Spleen (tissue), 11 donors: ENCODE measurements at regions not wholly inside any gene's neighbourhood (a gene's known extent, or its start where the extent isn't known, plus 50 kb on each side); places are given as distances from the start of the nearest gene placed in this dataset.

Source experiments
- DNase-seq: peaks from one replicate; pipeline ENCODE4 v3.0.0-alpha.2; 2020
- H3K27ac ChIP-seq, 8 donors: fragments of 200-600 bp; sonication (generic) in 7 of 8; 1 replicate in 4 of 8; 2 replicates in 4 of 8; pipeline versions ENCODE4 v1.5.0 to v1.8.0; 2016 to 2021; ENCODE audit warnings: inconsistent platforms in 4 of 8, mild to moderate bottlenecking in 4 of 8, moderate library complexity in 1 of 8
- H3K27me3 ChIP-seq, 7 donors: fragments of 200-600 bp; sonication (generic) in 6 of 7; replicated peaks in 1 of 7; 1 replicate in 4 of 7; 2 replicates in 3 of 7; pipeline versions ENCODE4 v1.5.0 to v1.8.0; 2016 to 2021; ENCODE audit warnings: inconsistent platforms in 3 of 7, mild to moderate bottlenecking in 1 of 7
- H3K36me3 ChIP-seq, 6 donors: fragments of 200-600 bp; sonication (generic) in 5 of 6; 1 replicate in 4 of 6; 2 replicates in 2 of 6; pipeline versions ENCODE4 v1.5.0 to v1.8.0; 2016 to 2021; ENCODE audit warnings: inconsistent platforms in 2 of 6
- H3K4me1 ChIP-seq, 6 donors: fragments of 200-600 bp; sonication (generic) in 5 of 6; 1 replicate in 3 of 6; 2 replicates in 3 of 6; pipeline versions ENCODE4 v1.5.0 to v1.8.0; 2016 to 2021; ENCODE audit warnings: inconsistent platforms in 3 of 6
- H3K4me3 ChIP-seq, 8 donors: fragments of 200-600 bp; sonication (generic) in 7 of 8; 1 replicate in 4 of 8; 2 replicates in 4 of 8; pipeline versions ENCODE4 v1.5.0 to v1.8.0; 2016 to 2021; ENCODE audit warnings: inconsistent platforms in 4 of 8, mild to moderate bottlenecking in 4 of 8, moderate library complexity in 2 of 8
- H3K9me3 ChIP-seq, 8 donors: fragments of 200-600 bp; sonication (generic) in 7 of 8; 1 replicate in 4 of 8; 2 replicates in 4 of 8; pipeline versions ENCODE4 v1.5.0 to v1.8.0; 2016 to 2021; ENCODE audit warnings: inconsistent platforms in 4 of 8
- CTCF ChIP-seq, 11 experiments: fragments of 200-600 bp in 7 of 11; fragments of 450-650 bp in 4 of 11; sonication (generic) in 4 of 11; IDR thresholded peaks in 8 of 11; conservative IDR thresholded peaks in 3 of 11; 1 replicate in 7 of 11; 2 replicates in 4 of 11; pipeline versions ENCODE4 v1.4.0 to v1.8.0; 2016 to 2021; ENCODE audit warnings: antibody characterized with exemption in 11 of 11, inconsistent platforms in 4 of 11, mild to moderate bottlenecking in 1 of 11
- POLR2A ChIP-seq, 3 donors: fragments of 450-650 bp; IDR thresholded peaks; one replicate each; pipeline ENCODE4 v1.5.1; 2017; ENCODE audit warnings: antibody characterized with exemption in 3 of 3, mild to moderate bottlenecking in 1 of 3
- POLR2AphosphoS5 ChIP-seq, 3 donors: sonication (generic); formaldehyde crosslinking; IDR thresholded peaks; one replicate each; pipeline ENCODE4 v1.5.1; 2017; ENCODE audit warnings: antibody characterized with exemption in 3 of 3
- WGBS, 5 donors: extraction: QIAGEN DNeasy Blood & Tissue Kit in 3 of 5; methylation state at CpG; one replicate each; pipeline versions ENCODE4 v1.1.5 to v1.1.7; 2013 to 2018; 5-methylcytosine and 5-hydroxymethylcytosine counted together
- intact Hi-C: fragments of 100-400 bp; cut with DNase I; formaldehyde crosslinking; loops from one replicate; pipeline ENCODE4 v1.15.0; 2023; ENCODE audit warnings: low total_unique reads
- donor health status: healthy with polysubstance abuse.
- donor health status: DM: no; HTN: no; CAD: no; lungs with moderate emphysema.
- donor health status: DM: no; HTN: no; CAD: no.
- donor health status: Bipolar disorder and iron deficiency.
- donor health status: healthy.
- donor health status: DM: no; HTN: no; CAD: no.
- donor health status: DM: yes; HTN: yes; CAD: no.

GRCh38 chr18:26652501-26652900 lies 104.1 kb upstream of the KCTD1 start:
- no peaks in the 10 kb centered on the region for H3K36me3 ChIP-seq
- no peak for TF ChIP-seq POLR2AphosphoS5 (IDR thresholded peaks at IDR 0.05)
- TF ChIP-seq CTCF (IDR thresholded peaks at IDR 0.05 in 8 of 11, conservative IDR thresholded peaks at IDR 0.05 in 3 of 11): no peak
- no peak for TF ChIP-seq POLR2A (IDR thresholded peaks at IDR 0.05)
- peaks cover 0 to 64% (median 18%) of the 10 kb centered on the region in 7 donors for H3K27me3 ChIP-seq
- H3K4me3 ChIP-seq: no peak overlapping the region
- H3K27ac ChIP-seq: no peak overlapping the region
- WGBS, 5 donors: 91 to 98% (median 94%) methylated on average over 6 of the region's 6 CpGs
- H3K9me3 ChIP-seq: no peaks in the 10 kb centered on the region
- DNase-seq: no peak
- intact Hi-C loops: loop anchor here (10.0 kb wide), 1 partner anchor 112 kb away; no protein-coding TSS in a partner anchor
- H3K4me1 ChIP-seq: peaks cover 0 to 36% (median 26%) of the 10 kb centered on the region in 6 donors

GRCh38 chr18:26650310-26651268 lies 102.2 kb upstream of the KCTD1 start:
- intact Hi-C loops: loop anchor here (10.0 kb wide), 1 partner anchor 114 kb away; no protein-coding TSS in a partner anchor
- no peaks in the 10 kb centered on the region for H3K9me3 ChIP-seq
- TF ChIP-seq POLR2AphosphoS5 (IDR thresholded peaks at IDR 0.05): no peak
- TF ChIP-seq CTCF (IDR thresholded peaks at IDR 0.05 in 8 of 11, conservative IDR thresholded peaks at IDR 0.05 in 3 of 11): no peak
- no peak for TF ChIP-seq POLR2A (IDR thresholded peaks at IDR 0.05)

DNA sequence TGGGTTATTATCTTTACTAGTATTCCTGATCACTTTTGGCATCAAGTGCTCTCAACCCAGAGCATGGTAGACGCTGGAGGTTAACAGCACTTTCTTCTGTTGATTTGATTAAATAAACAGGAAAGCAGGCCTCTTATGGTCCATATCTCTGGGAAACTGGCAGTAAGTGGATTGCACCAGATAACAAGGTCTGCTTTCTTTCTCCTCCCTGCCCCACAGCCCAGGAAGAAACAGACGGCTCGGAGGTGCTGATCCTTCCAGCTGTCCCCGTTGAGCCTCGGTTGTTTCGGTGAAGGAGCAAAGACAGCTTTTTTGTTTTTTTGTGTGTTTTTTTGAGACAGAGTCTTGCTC lies 100.8 kb upstream of the KCTD1 start:
- Histone ChIP-seq H3K27ac (no peak overlapping the region), H3K4me1 (peaks cover 0 to 9% (median 3%) of the 10 kb centered on the region in 6 donors), H3K36me3 (no peaks in the 10 kb centered on the region), H3K4me3 (no peak overlapping the region), H3K9me3 (no peaks in the 10 kb centered on the region), H3K27me3 (peaks cover 0 to 30% (median 0%) of the 10 kb centered on the region in 7 donors)
- DNase-seq: no peak
- 27 to 59% (median 49%) methylated on average over 6 of the region's 6 CpGs for WGBS, 5 donors
- no peak for TF ChIP-seq POLR2A (IDR thresholded peaks at IDR 0.05)
- no peak for TF ChIP-seq POLR2AphosphoS5 (IDR thresholded peaks at IDR 0.05)
- TF ChIP-seq CTCF (IDR thresholded peaks at IDR 0.05 in 8 of 11, conservative IDR thresholded peaks at IDR 0.05 in 3 of 11): no peak
- intact Hi-C loops: loop anchor here (10.0 kb wide), 1 partner anchor 264 kb away; no protein-coding TSS in a partner anchor

More at GRCh38 chr18:26650310-26651268, 102.2 kb upstream of the KCTD1 start:
- no peaks in the 10 kb centered on the region for H3K36me3 ChIP-seq
- H3K4me3 ChIP-seq: no peak overlapping the region
- DNase-seq: no peak
- H3K27me3 ChIP-seq: peaks cover 0 to 44% (median 5%) of the 10 kb centered on the region in 7 donors
- 48 to 61% (median 53%) methylated on average over 6 of the region's 6 CpGs for WGBS, 5 donors
- H3K27ac ChIP-seq: peak overlapping the region in 6 of 8 donors; percentile 20 to 61 (median 47)
- peaks cover 0 to 20% (median 9%) of the 10 kb centered on the region in 6 donors for H3K4me1 ChIP-seq
